IMR-90 (cell line): ENCODE measurements at regions not wholly inside any gene's neighbourhood (a gene's known extent, or its start where the extent isn't known, plus 50 kb on each side); places are given as distances from the start of the nearest gene placed in this dataset.
"Not testable (repeated sequence)": the region's sequence is repeated elsewhere in the genome, so short reads cannot be mapped to it uniquely, and the experiment has no call there.

Experiments
- ATAC-seq: fragments of 200-7000 bp; cut with Tn5 transposase; 2 replicates; pipeline ENCODE4 v1.9.1; 2020; ENCODE audit warnings: low read depth, mild to moderate bottlenecking, moderate library complexity
- BruUV-seq: library from RNA; stranded (reverse); fragments of 400-500 nt; replicated peaks from 2 replicates; lab custom pipeline; 2021; lab: Mats Ljungman, UMichigan
- CTCF ChIA-PET: fragments of 300-600 bp; formaldehyde crosslinking; extraction: SDS; loops from one replicate; lab custom pipeline; 2021; ENCODE audit warnings: antibody characterized with exemption; lab: Yijun Ruan, JAX
- POLR2A ChIA-PET: fragments of 300-600 bp; sonication (Branson Sonifier 250); formaldehyde crosslinking; loops from one replicate; lab custom pipeline; 2022; ENCODE audit warnings: antibody characterized with exemption; ENCODE audit not compliant: unreplicated experiment; lab: Charles Lee
- DNase-seq: peaks from one replicate; pipeline ENCODE4 v3.0.0; 2013
- H2AFZ ChIP-seq: replicated peaks from 2 replicates; pipeline ENCODE3; 2013; ENCODE audit warnings: low read length, mild to moderate bottlenecking; ENCODE audit not compliant: poor library complexity
- H2AK5ac ChIP-seq: 2 replicates; pipeline ENCODE4 v1.6.1; 2013; ENCODE audit warnings: low read depth, low read length, inconsistent platforms
- H2AK9ac ChIP-seq: replicated peaks from 2 replicates; pipeline ENCODE3; 2013; ENCODE audit warnings: mild to moderate bottlenecking, low read depth, low read length, moderate library complexity; ENCODE audit not compliant: poor library complexity
- H2BK120ac ChIP-seq: 2 replicates; pipeline ENCODE4 v1.6.1; 2013; ENCODE audit warnings: low read depth, low read length, inconsistent platforms
- H2BK15ac ChIP-seq: 3 replicates; pipeline ENCODE4 v1.6.1; 2013; ENCODE audit warnings: low read depth, low read length, inconsistent platforms
- H2BK20ac ChIP-seq: 2 replicates; pipeline ENCODE4 v1.6.1; 2013; ENCODE audit warnings: low read depth, mild to moderate bottlenecking, inconsistent platforms, low read length, moderate library complexity
- H2BK5ac ChIP-seq: 2 replicates; pipeline ENCODE4 v1.6.1; 2013; ENCODE audit warnings: mild to moderate bottlenecking, low read depth, low read length, inconsistent platforms; ENCODE audit not compliant: poor library complexity, severe bottlenecking
- H3K14ac ChIP-seq: replicated peaks from 2 replicates; pipeline ENCODE4 v1.6.1; 2013; ENCODE audit warnings: low read depth, low read length, inconsistent platforms
- H3K18ac ChIP-seq: 2 replicates; pipeline ENCODE4 v1.6.1; 2013; ENCODE audit warnings: low read depth, low read length, control low read depth
- H3K23ac ChIP-seq: 2 replicates; pipeline ENCODE4 v1.6.1; 2013; ENCODE audit warnings: low read depth, low read length, inconsistent platforms
- H3K27ac ChIP-seq: 2 replicates; pipeline ENCODE4 v1.5.1; 2013; ENCODE audit warnings: mild to moderate bottlenecking, control low read depth, low read length; ENCODE audit not compliant: insufficient read depth
- H3K27me3 ChIP-seq: 2 replicates; pipeline ENCODE4 v1.6.1; 2013; ENCODE audit warnings: low read length; ENCODE audit not compliant: control insufficient read depth, insufficient read depth
- H3K36me3 ChIP-seq: 2 replicates; pipeline ENCODE4 v1.6.1; 2013; ENCODE audit warnings: low read length, mixed read lengths; ENCODE audit not compliant: control insufficient read depth, insufficient read depth
- H3K4ac ChIP-seq: 2 replicates; pipeline ENCODE4 v1.6.1; 2013; ENCODE audit warnings: low read depth, low read length, inconsistent platforms
- H3K4me1 ChIP-seq: 2 replicates; pipeline ENCODE4 v1.6.1; 2013; ENCODE audit warnings: low read length, mixed read lengths; ENCODE audit not compliant: control insufficient read depth, insufficient read depth
- H3K4me2 ChIP-seq: 2 replicates; pipeline ENCODE4 v1.6.1; 2013; ENCODE audit warnings: low read depth, mild to moderate bottlenecking, control low read depth, low read length, moderate library complexity
- H3K4me3 ChIP-seq: 2 replicates; pipeline ENCODE4 v1.5.1; 2013; ENCODE audit warnings: low read depth, mild to moderate bottlenecking, control low read depth, low read length, moderate library complexity; ENCODE audit not compliant: insufficient read depth
- H3K56ac ChIP-seq: 2 replicates; pipeline ENCODE4 v1.6.1; 2013; ENCODE audit warnings: low read length, inconsistent platforms; ENCODE audit not compliant: insufficient read depth; ENCODE audit errors: extremely low read depth
- H3K79me1 ChIP-seq, 2 experiments: 2 replicates each; pipeline ENCODE4 v1.6.1; 2013; ENCODE audit warnings: low read length in 2 of 2, inconsistent platforms in 1 of 2, low read depth in 1 of 2
- H3K9ac ChIP-seq: 2 replicates; pipeline ENCODE4 v1.6.1; 2013; ENCODE audit warnings: low read depth, low read length, control low read depth
- H3K9me1 ChIP-seq: 2 replicates; pipeline ENCODE4 v1.6.1; 2013; ENCODE audit warnings: low read length, inconsistent platforms; ENCODE audit not compliant: insufficient read depth
- H3K9me3 ChIP-seq: 2 replicates; pipeline ENCODE4 v1.6.1; 2013; ENCODE audit warnings: low read length; ENCODE audit not compliant: control insufficient read depth, insufficient read depth
- H4K20me1 ChIP-seq: 2 replicates; pipeline ENCODE4 v1.6.1; 2013; ENCODE audit warnings: low read length, inconsistent platforms; ENCODE audit not compliant: insufficient read depth
- H4K5ac ChIP-seq: 2 replicates; pipeline ENCODE4 v1.6.1; 2013; ENCODE audit warnings: mild to moderate bottlenecking, low read depth, low read length, control low read depth
- H4K8ac ChIP-seq, 2 experiments: 2 replicates each; pipeline ENCODE4 v1.6.1; 2013; ENCODE audit warnings: low read depth in 2 of 2, low read length in 2 of 2, control low read depth in 1 of 2, inconsistent platforms in 1 of 2
- H4K91ac ChIP-seq: 2 replicates; pipeline ENCODE4 v1.6.1; 2013; ENCODE audit warnings: low read depth, low read length, inconsistent platforms; ENCODE audit not compliant: insufficient read depth
- WGBS, 2 experiments: methylation state at CpG; one replicate each; pipeline versions ENCODE4 v1.1.5 to v1.1.7; 2013; ENCODE audit warnings: missing lambda C conversion rate in 2 of 2; ENCODE audit not compliant: insufficient read length in 1 of 2; ENCODE audit errors: extremely low coverage in 2 of 2; 5-methylcytosine and 5-hydroxymethylcytosine counted together
- dilution Hi-C: fragments of 300-500 bp; cut with HindIII; formaldehyde crosslinking; loops from one replicate; pipeline ENCODE4 v1.14.3; 2018; ENCODE audit warnings: low sequenced_read_pairs; ENCODE audit not compliant: unreplicated experiment
- in situ Hi-C: fragments of 300-500 bp; cut with MboI; formaldehyde crosslinking; loops from 3 replicates; pipeline ENCODE4 v1.14.3; 2019; ENCODE audit warnings: low sequenced_read_pairs, inconsistent platforms, mixed read lengths
- intact Hi-C: fragments of 100-400 bp; cut with micrococcal nuclease; formaldehyde crosslinking; loops from 2 replicates; pipeline ENCODE4 v1.10.0; 2022

GRCh38 chr19:34871911-34872310, 54.8 kb upstream of the ZNF30 start:
- H3K79me1 ChIP-seq, H3K4me1 ChIP-seq, CTCF ChIA-PET, intact Hi-C loops, H3K36me3 ChIP-seq, H3K9ac ChIP-seq, H3K9me1 ChIP-seq, H3K14ac ChIP-seq, ATAC-seq, POLR2A ChIA-PET, H3K18ac ChIP-seq, H4K8ac ChIP-seq, dilution Hi-C loops, H3K4ac ChIP-seq, BruUV-seq, H3K56ac ChIP-seq, in situ Hi-C loops, DNase-seq, H3K9me3 ChIP-seq, H3K27ac ChIP-seq, H2BK120ac ChIP-seq, H3K23ac ChIP-seq, H4K20me1 ChIP-seq, H2AK5ac ChIP-seq, H2BK20ac ChIP-seq, H4K91ac ChIP-seq, H2BK15ac ChIP-seq, H3K4me3 ChIP-seq, H4K5ac ChIP-seq, H2AFZ ChIP-seq, H2BK5ac ChIP-seq, H3K27me3 ChIP-seq, H3K4me2 ChIP-seq, H2AK9ac ChIP-seq: not testable (repeated sequence)
- no CpG with 5 or more reads among the region's 3 CpGs for WGBS, 2 experiments
